Upper lobe of left lung (tissue), 4 donors: ENCODE measurements at regions not wholly inside any gene's neighbourhood (a gene's known extent, or its start where the extent isn't known, plus 50 kb on each side); places are given as distances from the start of the nearest gene placed in this dataset.

Source experiments
- EP300 ChIP-seq, 4 donors: sonication (generic); formaldehyde crosslinking; IDR thresholded peaks; one replicate each; pipeline ENCODE4 v1.5.1; 2017; ENCODE audit warnings: antibody characterized with exemption in 4 of 4, control low read depth in 2 of 4
- POLR2A ChIP-seq, 4 donors: fragments of 450-650 bp; IDR thresholded peaks; one replicate each; pipeline ENCODE4 v1.5.1; 2016 to 2017; ENCODE audit warnings: antibody characterized with exemption in 4 of 4, mild to moderate bottlenecking in 2 of 4
- TF ChIP-seq, protein P1 (sequence below), 6 experiments: fragments of 450-650 bp in 4 of 6; fragments of 200-600 bp in 2 of 6; sonication (generic) in 2 of 6; IDR thresholded peaks; one replicate each; pipeline ENCODE4 v1.5.1; 2016 to 2019; ENCODE audit warnings: antibody characterized with exemption in 6 of 6

GRCh38 chr7:405489-406211 is 114.0 kb downstream of the PDGFA start:
- TF ChIP-seq, protein P1, sequence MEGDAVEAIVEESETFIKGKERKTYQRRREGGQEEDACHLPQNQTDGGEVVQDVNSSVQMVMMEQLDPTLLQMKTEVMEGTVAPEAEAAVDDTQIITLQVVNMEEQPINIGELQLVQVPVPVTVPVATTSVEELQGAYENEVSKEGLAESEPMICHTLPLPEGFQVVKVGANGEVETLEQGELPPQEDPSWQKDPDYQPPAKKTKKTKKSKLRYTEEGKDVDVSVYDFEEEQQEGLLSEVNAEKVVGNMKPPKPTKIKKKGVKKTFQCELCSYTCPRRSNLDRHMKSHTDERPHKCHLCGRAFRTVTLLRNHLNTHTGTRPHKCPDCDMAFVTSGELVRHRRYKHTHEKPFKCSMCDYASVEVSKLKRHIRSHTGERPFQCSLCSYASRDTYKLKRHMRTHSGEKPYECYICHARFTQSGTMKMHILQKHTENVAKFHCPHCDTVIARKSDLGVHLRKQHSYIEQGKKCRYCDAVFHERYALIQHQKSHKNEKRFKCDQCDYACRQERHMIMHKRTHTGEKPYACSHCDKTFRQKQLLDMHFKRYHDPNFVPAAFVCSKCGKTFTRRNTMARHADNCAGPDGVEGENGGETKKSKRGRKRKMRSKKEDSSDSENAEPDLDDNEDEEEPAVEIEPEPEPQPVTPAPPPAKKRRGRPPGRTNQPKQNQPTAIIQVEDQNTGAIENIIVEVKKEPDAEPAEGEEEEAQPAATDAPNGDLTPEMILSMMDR (IDR thresholded peaks at IDR 0.05): no peak
- TF ChIP-seq EP300 (IDR thresholded peaks at IDR 0.05): no peak
- no peak for TF ChIP-seq POLR2A (IDR thresholded peaks at IDR 0.05)
